ENCODE measurements at regions not wholly inside any gene's neighbourhood (a gene's known extent, or its start where the extent isn't known, plus 50 kb on each side); places are given as distances from the start of the nearest gene placed in this dataset.
A peak's percentile ranks its signal among the peaks of the same experiment; 100 is the strongest.

GRCh38 chr12:124472690-124473279, 94.6 kb downstream of the NCOR2 start:
- TF ChIP-seq SREBF1 (IDR thresholded peaks at IDR 0.05; ENCODE audit: low read length) (no peak), RCOR1 (conservative IDR thresholded peaks at IDR 0.05; ENCODE audit: low read depth, low read length) (no peak), RELA (IDR thresholded peaks at IDR 0.05; ENCODE audit: borderline replicate concordance, partially characterized antibody) (no peak), EED (IDR thresholded peaks at IDR 0.05; ENCODE audit: low read depth) (no peak), KLF5 (IDR thresholded peaks at IDR 0.05; ENCODE audit: partially characterized antibody) (no peak), CEBPB (IDR thresholded peaks at IDR 0.05; ENCODE audit: borderline replicate concordance in 1 of 2, low read depth in 2 of 2, low read length in 2 of 2) (no peak), CBX3 (IDR thresholded peaks at IDR 0.05; ENCODE audit: borderline replicate concordance, low read depth) (no peak), ZSCAN29 (IDR thresholded peaks at IDR 0.05) (no peak)
- in situ Hi-C loops (cut with MboI) = no loop called here
- Histone ChIP-seq H3K79me2 (ENCODE audit: control insufficient read depth, insufficient read depth, low read length) (peaks cover 13% of the 10 kb centered on the region), H3K9ac (ENCODE audit: control insufficient read depth, insufficient read depth, low read length) (no peak overlapping the region), H3K4me1 (ENCODE audit: control insufficient read depth, insufficient read depth, low read length) (peaks cover 6% of the 10 kb centered on the region), H3K4me3 (no peak overlapping the region), H3K36me3 (ENCODE audit: control insufficient read depth in 2 of 2, insufficient read depth in 2 of 2, low read length in 1 of 2) (peaks cover 41 to 49% of the 10 kb centered on the region in 2 experiments), H4K20me1 (ENCODE audit: control insufficient read depth, insufficient read depth) (no peaks in the 10 kb centered on the region), H3K27ac (ENCODE audit: control insufficient read depth, insufficient read depth) (no peak overlapping the region), H3K9me3 (replicated peaks; ENCODE audit: control insufficient read depth, insufficient read depth, low read length) (peaks cover 60% of the 10 kb centered on the region), H3K27me3 (replicated peaks in 1 of 2; ENCODE audit: control insufficient read depth in 2 of 2, insufficient read depth in 2 of 2, low read length in 1 of 2) (no peaks in the 10 kb centered on the region), H3K4me2 (ENCODE audit: control insufficient read depth, insufficient read depth) (no peak overlapping the region), H2AFZ (ENCODE audit: control insufficient read depth, low read depth, low read length) (no peak overlapping the region)
- RAD21 ChIA-PET (ENCODE audit: unreplicated experiment) = no interaction called here
- SMC1A ChIA-PET (ENCODE audit: uncharacterized antibody, unreplicated experiment) = no interaction called here
- ATAC-seq (no peak), DNase-seq (ENCODE audit: low read depth, low spot score) (no peak), FAIRE-seq (no peak)
- 90% methylated on average over 14 of the region's 14 CpGs for WGBS (ENCODE audit: insufficient coverage, insufficient replicate concordance, low lambda C conversion rate, missing lambda C conversion rate)
- BruUV-seq (replicated peaks) = no TSS peak
- CTCF ChIA-PET = interaction anchor here (0.8 kb wide), 1 partner anchor 21 kb away, joined by 3 read pairs; no protein-coding TSS in a partner anchor
- intact Hi-C loops (cut with micrococcal nuclease; ENCODE audit: unreplicated experiment) = no loop called here
- POLR2A ChIA-PET = interaction anchor here (0.6 kb wide), 1 partner anchor 297 kb away, joined by 6 read pairs; no protein-coding TSS in a partner anchor

- WGBS (ENCODE audit: insufficient coverage, insufficient replicate concordance, low lambda C conversion rate, missing lambda C conversion rate) = 100% methylated on average over 2 of the region's 2 CpGs
- ChIA-PET POLR2A (no interaction called here), CTCF (interaction anchor here (0.8 to 1.1 kb wide), 3 partner anchors 19 to 80 kb away, joined by 3 to 4 read pairs (median 3); no protein-coding TSS in a partner anchor), RAD21 (ENCODE audit: unreplicated experiment) (no interaction called here), SMC1A (ENCODE audit: uncharacterized antibody, unreplicated experiment) (no interaction called here)
- Histone ChIP-seq H3K4me1 (ENCODE audit: control insufficient read depth, insufficient read depth, low read length) (peaks cover 2% of the 10 kb centered on the region), H3K4me3 (no peak overlapping the region), H3K9ac (ENCODE audit: control insufficient read depth, insufficient read depth, low read length) (no peak overlapping the region), H3K27ac (ENCODE audit: control insufficient read depth, insufficient read depth) (no peak overlapping the region), H3K9me3 (replicated peaks; ENCODE audit: control insufficient read depth, insufficient read depth, low read length) (peaks cover 50% of the 10 kb centered on the region), H2AFZ (ENCODE audit: control insufficient read depth, low read depth, low read length) (no peak overlapping the region), H3K27me3 (replicated peaks in 1 of 2; ENCODE audit: control insufficient read depth in 2 of 2, insufficient read depth in 2 of 2, low read length in 1 of 2) (no peaks in the 10 kb centered on the region), H3K36me3 (ENCODE audit: control insufficient read depth in 2 of 2, insufficient read depth in 2 of 2, low read length in 1 of 2) (peaks cover 41 to 43% of the 10 kb centered on the region in 2 experiments), H3K4me2 (ENCODE audit: control insufficient read depth, insufficient read depth) (no peak overlapping the region), H4K20me1 (ENCODE audit: control insufficient read depth, insufficient read depth) (no peaks in the 10 kb centered on the region), H3K79me2 (ENCODE audit: control insufficient read depth, insufficient read depth, low read length) (peaks cover 13% of the 10 kb centered on the region)
- intact Hi-C loops (cut with micrococcal nuclease; ENCODE audit: unreplicated experiment) = no loop called here
- DNase-seq (ENCODE audit: low read depth, low spot score) (no peak), FAIRE-seq (no peak), ATAC-seq (no peak)
- TSS peak; percentile 50 for BruUV-seq (replicated peaks)
- in situ Hi-C loops (cut with MboI) = no loop called here
- TF ChIP-seq, protein P1, sequence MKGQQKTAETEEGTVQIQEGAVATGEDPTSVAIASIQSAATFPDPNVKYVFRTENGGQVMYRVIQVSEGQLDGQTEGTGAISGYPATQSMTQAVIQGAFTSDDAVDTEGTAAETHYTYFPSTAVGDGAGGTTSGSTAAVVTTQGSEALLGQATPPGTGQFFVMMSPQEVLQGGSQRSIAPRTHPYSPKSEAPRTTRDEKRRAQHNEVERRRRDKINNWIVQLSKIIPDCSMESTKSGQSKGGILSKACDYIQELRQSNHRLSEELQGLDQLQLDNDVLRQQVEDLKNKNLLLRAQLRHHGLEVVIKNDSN (IDR thresholded peaks at IDR 0.05; ENCODE audit: borderline replicate concordance, extremely low read length, insufficient read depth, low read depth, low read length) = no peak
- TF ChIP-seq, protein P2, sequence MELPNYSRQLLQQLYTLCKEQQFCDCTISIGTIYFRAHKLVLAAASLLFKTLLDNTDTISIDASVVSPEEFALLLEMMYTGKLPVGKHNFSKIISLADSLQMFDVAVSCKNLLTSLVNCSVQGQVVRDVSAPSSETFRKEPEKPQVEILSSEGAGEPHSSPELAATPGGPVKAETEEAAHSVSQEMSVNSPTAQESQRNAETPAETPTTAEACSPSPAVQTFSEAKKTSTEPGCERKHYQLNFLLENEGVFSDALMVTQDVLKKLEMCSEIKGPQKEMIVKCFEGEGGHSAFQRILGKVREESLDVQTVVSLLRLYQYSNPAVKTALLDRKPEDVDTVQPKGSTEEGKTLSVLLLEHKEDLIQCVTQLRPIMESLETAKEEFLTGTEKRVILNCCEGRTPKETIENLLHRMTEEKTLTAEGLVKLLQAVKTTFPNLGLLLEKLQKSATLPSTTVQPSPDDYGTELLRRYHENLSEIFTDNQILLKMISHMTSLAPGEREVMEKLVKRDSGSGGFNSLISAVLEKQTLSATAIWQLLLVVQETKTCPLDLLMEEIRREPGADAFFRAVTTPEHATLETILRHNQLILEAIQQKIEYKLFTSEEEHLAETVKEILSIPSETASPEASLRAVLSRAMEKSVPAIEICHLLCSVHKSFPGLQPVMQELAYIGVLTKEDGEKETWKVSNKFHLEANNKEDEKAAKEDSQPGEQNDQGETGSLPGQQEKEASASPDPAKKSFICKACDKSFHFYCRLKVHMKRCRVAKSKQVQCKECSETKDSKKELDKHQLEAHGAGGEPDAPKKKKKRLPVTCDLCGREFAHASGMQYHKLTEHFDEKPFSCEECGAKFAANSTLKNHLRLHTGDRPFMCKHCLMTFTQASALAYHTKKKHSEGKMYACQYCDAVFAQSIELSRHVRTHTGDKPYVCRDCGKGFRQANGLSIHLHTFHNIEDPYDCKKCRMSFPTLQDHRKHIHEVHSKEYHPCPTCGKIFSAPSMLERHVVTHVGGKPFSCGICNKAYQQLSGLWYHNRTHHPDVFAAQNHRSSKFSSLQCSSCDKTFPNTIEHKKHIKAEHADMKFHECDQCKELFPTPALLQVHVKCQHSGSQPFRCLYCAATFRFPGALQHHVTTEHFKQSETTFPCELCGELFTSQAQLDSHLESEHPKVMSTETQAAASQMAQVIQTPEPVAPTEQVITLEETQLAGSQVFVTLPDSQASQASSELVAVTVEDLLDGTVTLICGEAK (IDR thresholded peaks at IDR 0.05; ENCODE audit: borderline replicate concordance) = peak; percentile 75
Measured at GRCh38 chr12:124471828-124472227, 95.6 kb downstream of the NCOR2 start.

All from GM12878 (cell line).